Common myeloid progenitor, CD34-positive (primary cell): ENCODE measurements at regions not wholly inside any gene's neighbourhood (a gene's known extent, or its start where the extent isn't known, plus 50 kb on each side); places are given as distances from the start of the nearest gene placed in this dataset.

Source experiments
- CTCF ChIA-PET: fragments of 350-600 bp; sonication (Branson Sonifier 250); formaldehyde crosslinking; loops from one replicate; lab custom pipeline; 2021; ENCODE audit warnings: antibody characterized with exemption; lab: Charles Lee
- POLR2A ChIA-PET: fragments of 350-600 bp; sonication (Branson Sonifier 250); formaldehyde crosslinking; loops from one replicate; lab custom pipeline; 2021; ENCODE audit warnings: antibody characterized with exemption; lab: Charles Lee
- DNase-seq, 3 donors: peaks; one replicate each; pipeline versions ENCODE4 v3.0.0 to v3.0.0-alpha.2; 2013
- H3K27ac ChIP-seq, 2 experiments: 1 replicate in 1 of 2; 2 replicates in 1 of 2; pipeline ENCODE4 v1.7.0; 2013; ENCODE audit warnings: inconsistent platforms in 2 of 2, low read length in 2 of 2, mild to moderate bottlenecking in 2 of 2, low read depth in 1 of 2, moderate library complexity in 1 of 2; ENCODE audit not compliant: severe bottlenecking in 2 of 2, insufficient read depth in 1 of 2, poor library complexity in 1 of 2
- H3K27me3 ChIP-seq, 5 experiments: replicated peaks in 2 of 5; 1 replicate in 3 of 5; 2 replicates in 2 of 5; pipeline versions ENCODE4 v1.6.1 to v1.7.0; 2013; ENCODE audit warnings: low read length in 4 of 5, mild to moderate bottlenecking in 2 of 5, moderate library complexity in 2 of 5, inconsistent platforms in 1 of 5; ENCODE audit not compliant: insufficient read depth in 5 of 5, control insufficient read depth in 4 of 5
- H3K36me3 ChIP-seq, 4 experiments: 1 replicate in 2 of 4; 2 replicates in 2 of 4; pipeline versions ENCODE4 v1.6.1 to v1.7.0; 2013; ENCODE audit warnings: low read length in 3 of 4, control low read depth in 1 of 4, mild to moderate bottlenecking in 1 of 4; ENCODE audit not compliant: control insufficient read depth in 4 of 4, insufficient read depth in 4 of 4
- H3K4me1 ChIP-seq, 4 experiments: 1 replicate in 3 of 4; 2 replicates in 1 of 4; pipeline versions ENCODE4 v1.6.1 to v1.7.1; 2013; ENCODE audit warnings: low read length in 3 of 4, mild to moderate bottlenecking in 3 of 4, control low read depth in 1 of 4, inconsistent platforms in 1 of 4, moderate library complexity in 1 of 4; ENCODE audit not compliant: control insufficient read depth in 4 of 4, insufficient read depth in 4 of 4; ENCODE audit errors: control extremely low read depth in 1 of 4
- H3K4me3 ChIP-seq, 7 experiments: 1 replicate in 4 of 7; 2 replicates in 3 of 7; pipeline versions ENCODE4 v1.5.1 to v1.7.0; 2013; ENCODE audit warnings: mild to moderate bottlenecking in 7 of 7, low read length in 6 of 7, moderate library complexity in 6 of 7, inconsistent platforms in 2 of 7, low read depth in 2 of 7, control low read depth in 1 of 7; ENCODE audit not compliant: insufficient read depth in 4 of 7, control insufficient read depth in 1 of 7; ENCODE audit errors: extremely low read depth in 1 of 7
- H3K9me3 ChIP-seq, 5 experiments: 1 replicate in 4 of 5; 2 replicates in 1 of 5; pipeline versions ENCODE4 v1.6.1 to v1.7.1; 2013; ENCODE audit warnings: low read length in 4 of 5, mild to moderate bottlenecking in 2 of 5, inconsistent platforms in 1 of 5, low read depth in 1 of 5, moderate library complexity in 1 of 5; ENCODE audit not compliant: control insufficient read depth in 4 of 5, insufficient read depth in 2 of 5; ENCODE audit errors: control extremely low read depth in 1 of 5
- WGBS: methylation state at CpG from one replicate; pipeline ENCODE4 v1.1.5; 2013; ENCODE audit not compliant: insufficient coverage; 5-methylcytosine and 5-hydroxymethylcytosine counted together

DNA sequence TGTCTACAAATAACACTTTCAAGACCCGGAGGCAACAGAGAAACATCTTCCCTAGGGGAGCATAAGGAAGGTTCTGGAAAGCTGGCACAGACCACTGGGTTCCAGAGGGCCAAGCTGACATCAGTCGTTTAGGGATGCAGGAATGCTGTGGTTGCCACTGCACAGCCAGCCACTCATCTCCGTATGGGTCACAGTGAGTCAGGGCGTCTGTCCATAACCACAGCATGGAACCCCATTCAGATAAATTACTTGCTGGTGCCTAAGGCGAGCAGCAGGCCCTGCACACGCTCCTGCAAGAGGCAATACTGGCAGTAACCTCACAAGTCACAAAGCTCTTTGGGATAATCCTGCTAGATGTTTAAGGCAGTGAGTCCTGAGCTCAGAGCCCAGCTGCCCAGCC lies 140.9 kb upstream of the UBL3 start:
- ChIA-PET POLR2A (no interaction called here), CTCF (interaction anchor here (1.0 kb wide), 2 partner anchors 11 to 220 kb away, joined by 3 to 4 read pairs; no protein-coding TSS in a partner anchor)
- no peaks in the 10 kb centered on the region for H3K4me1 ChIP-seq
- H3K27me3 ChIP-seq: no peaks in the 10 kb centered on the region
- no peak overlapping the region for H3K27ac ChIP-seq
- no peak for DNase-seq
- WGBS: 100% methylated on average over 4 of the region's 6 CpGs
- no peaks in the 10 kb centered on the region for H3K36me3 ChIP-seq
- no peak overlapping the region for H3K4me3 ChIP-seq
- peaks cover 0 to 9% (median 0%) of the 10 kb centered on the region in 5 experiments for H3K9me3 ChIP-seq

DNA sequence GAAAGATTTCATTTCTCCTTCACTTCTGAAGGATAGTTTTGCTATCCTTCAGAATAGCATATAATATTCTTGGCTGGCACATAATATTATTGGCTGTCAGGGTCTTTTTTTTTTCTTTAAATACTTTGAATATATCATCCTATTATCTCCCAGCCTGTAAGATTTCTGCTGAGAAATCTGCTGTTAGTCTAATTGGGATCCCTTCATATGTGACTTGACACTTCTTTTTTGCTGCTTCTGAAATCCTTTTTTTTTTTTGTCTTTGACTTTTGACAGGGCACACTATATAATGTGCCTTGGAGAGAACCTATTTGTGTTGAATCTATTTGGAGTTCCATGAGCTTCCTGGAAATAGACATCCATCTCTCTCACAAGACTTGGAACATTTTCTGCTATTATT lies 136.9 kb upstream of the UBL3 start:
- H3K27ac ChIP-seq: no peak overlapping the region
- POLR2A ChIA-PET: no interaction called here
- no peaks in the 10 kb centered on the region for H3K4me1 ChIP-seq
- no peak for DNase-seq
- CTCF ChIA-PET: no interaction called here
- H3K4me3 ChIP-seq: no peak overlapping the region
- no peaks in the 10 kb centered on the region for H3K36me3 ChIP-seq
- H3K9me3 ChIP-seq: peaks cover 0 to 10% (median 0%) of the 10 kb centered on the region in 5 experiments
- no peaks in the 10 kb centered on the region for H3K27me3 ChIP-seq

DNA sequence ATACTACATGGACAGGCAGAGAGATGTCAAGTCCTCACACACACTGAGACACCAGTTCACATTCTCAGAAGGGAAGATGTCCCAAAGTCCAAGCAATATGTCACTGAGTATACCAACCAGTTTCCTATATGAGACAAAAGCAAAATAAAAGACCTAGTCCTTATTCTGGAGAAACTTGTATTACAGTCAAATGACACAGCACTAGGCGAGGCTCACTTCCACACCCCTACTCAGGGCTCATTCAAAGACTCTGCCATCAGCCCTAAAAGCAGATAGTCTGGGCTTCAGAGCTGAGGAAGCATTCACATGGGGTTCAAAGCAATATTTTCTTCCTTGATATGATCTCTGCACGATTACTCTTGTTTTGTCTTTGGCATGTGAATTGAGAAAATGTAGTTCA lies 129.9 kb upstream of the UBL3 start:
- no peak for DNase-seq
- Histone ChIP-seq H3K27me3 (no peaks in the 10 kb centered on the region), H3K4me1 (no peaks in the 10 kb centered on the region), H3K27ac (no peak overlapping the region), H3K4me3 (no peak overlapping the region), H3K9me3 (peaks cover 0 to 10% (median 3%) of the 10 kb centered on the region in 5 experiments), H3K36me3 (no peaks in the 10 kb centered on the region)
- CTCF ChIA-PET: interaction anchor here (0.6 to 1.1 kb wide), 2 partner anchors 17 to 132 kb away, joined by 3 read pairs; no protein-coding TSS in a partner anchor
- POLR2A ChIA-PET: no interaction called here
- 95% methylated on average over 2 of the region's 2 CpGs for WGBS

DNA sequence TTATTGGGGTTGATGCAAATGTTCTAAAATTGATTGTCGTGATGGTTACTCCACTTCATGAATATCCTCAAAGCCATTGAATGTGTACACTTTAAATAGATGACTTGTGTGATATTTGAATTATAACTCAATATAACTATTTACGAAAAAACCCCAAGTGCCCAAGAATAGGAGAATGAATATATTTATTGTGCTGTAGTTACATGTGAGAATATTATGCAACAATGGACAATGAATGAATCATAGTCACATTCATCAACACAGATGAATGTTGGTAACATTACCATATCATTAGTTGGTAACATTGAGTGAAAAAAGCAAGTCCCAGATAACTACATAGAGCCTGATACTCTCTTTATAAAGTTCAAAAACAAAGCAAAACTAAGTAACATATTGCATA lies 127.8 kb upstream of the UBL3 start:
- peaks cover 0 to 10% (median 3%) of the 10 kb centered on the region in 5 experiments for H3K9me3 ChIP-seq
- ChIA-PET POLR2A (no interaction called here), CTCF (no interaction called here)
- H3K4me1 ChIP-seq: no peaks in the 10 kb centered on the region
- H3K4me3 ChIP-seq: no peak overlapping the region
- H3K27me3 ChIP-seq: no peaks in the 10 kb centered on the region
- no peak overlapping the region for H3K27ac ChIP-seq
- DNase-seq: no peak
- no CpG with 5 or more reads among the region's 2 CpGs for WGBS
- no peaks in the 10 kb centered on the region for H3K36me3 ChIP-seq

DNA sequence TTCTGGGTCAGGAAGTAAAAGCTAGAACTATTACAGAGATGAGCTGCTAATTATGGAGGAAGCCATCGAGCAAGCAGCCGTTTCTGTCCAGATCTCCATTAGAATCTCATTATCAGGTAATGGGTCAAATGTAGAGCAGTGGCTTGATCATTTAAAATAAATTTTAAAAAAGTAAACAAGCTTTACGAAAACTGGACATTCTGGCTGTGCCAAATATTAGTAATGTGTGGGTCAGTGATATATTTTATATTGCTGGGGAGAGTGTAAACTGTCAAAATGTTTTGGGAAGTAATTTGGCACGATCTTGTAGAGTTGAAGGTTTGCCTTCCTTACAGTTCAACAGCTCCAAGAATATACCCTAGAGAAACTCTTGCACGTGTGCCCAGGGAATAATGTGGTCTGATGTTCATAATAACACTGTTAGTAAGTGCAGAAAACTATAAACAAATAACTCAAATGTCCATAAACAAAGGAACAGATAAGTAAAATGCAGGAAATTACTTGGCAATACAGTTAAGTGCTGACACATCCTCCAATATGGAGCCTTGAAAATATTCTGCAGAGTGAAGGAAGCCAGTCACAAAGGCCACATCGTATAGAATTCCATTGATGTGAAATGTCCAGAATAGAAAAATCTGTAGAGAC lies 127.2 kb upstream of the UBL3 start:
- ChIA-PET POLR2A (no interaction called here), CTCF (no interaction called here)
- WGBS: 95% methylated on average over 4 of the region's 6 CpGs
- Histone ChIP-seq H3K36me3 (no peaks in the 10 kb centered on the region), H3K27ac (no peak overlapping the region), H3K9me3 (peaks cover 0 to 10% (median 3%) of the 10 kb centered on the region in 5 experiments), H3K4me3 (no peak overlapping the region), H3K4me1 (no peaks in the 10 kb centered on the region), H3K27me3 (no peaks in the 10 kb centered on the region)
- no peak for DNase-seq

DNA sequence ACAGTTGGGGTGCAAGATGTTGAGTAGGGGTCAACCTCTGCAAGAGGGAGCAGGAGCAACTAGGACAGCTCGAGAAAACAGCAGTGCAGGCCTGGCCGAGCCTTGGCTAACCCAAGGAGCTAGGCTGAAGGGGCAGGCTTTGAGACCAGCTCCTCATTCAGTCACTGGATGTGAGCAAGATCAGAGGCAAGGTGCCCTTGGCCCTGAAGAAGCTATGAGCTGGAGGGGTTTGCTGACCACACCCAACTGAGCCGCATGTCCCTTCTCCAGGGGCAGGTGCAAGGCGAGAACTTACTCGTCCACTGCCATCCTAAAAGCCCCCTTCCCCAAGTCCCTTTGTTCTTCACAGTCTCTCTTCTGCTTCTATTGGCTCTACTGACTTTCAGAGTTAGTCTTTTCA lies 126.1 kb upstream of the UBL3 start:
- no peaks in the 10 kb centered on the region for H3K36me3 ChIP-seq
- no peak for DNase-seq
- H3K4me1 ChIP-seq: no peaks in the 10 kb centered on the region
- no peak overlapping the region for H3K4me3 ChIP-seq
- ChIA-PET POLR2A (no interaction called here), CTCF (no interaction called here)
- WGBS: 93% methylated on average over 3 of the region's 5 CpGs
- no peaks in the 10 kb centered on the region for H3K27me3 ChIP-seq
- peaks cover 0 to 5% (median 3%) of the 10 kb centered on the region in 5 experiments for H3K9me3 ChIP-seq
- no peak overlapping the region for H3K27ac ChIP-seq

DNA sequence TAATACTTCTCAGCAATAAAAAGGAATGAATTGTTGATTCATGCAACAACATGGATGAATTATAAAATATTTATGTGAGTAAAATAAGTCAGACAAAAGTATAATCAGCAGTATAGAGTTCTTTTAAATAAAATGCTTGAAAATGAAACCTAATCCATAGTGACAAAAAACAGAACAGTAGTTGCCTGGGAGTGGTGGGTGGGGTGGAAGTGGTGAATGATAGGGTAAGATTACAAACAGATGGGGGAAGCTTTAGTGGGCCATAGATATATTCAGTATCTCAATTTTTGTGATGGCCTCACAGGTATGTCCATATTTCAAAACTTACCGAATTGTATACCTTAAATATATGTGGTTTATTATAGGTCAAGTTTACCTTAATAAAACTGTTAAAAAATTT lies 124.9 kb upstream of the UBL3 start:
- no peak for DNase-seq
- H3K9me3 ChIP-seq: no peaks in the 10 kb centered on the region
- H3K27ac ChIP-seq: no peak overlapping the region
- H3K36me3 ChIP-seq: no peaks in the 10 kb centered on the region
- H3K4me3 ChIP-seq: no peak overlapping the region
- ChIA-PET CTCF (no interaction called here), POLR2A (no interaction called here)
- no peaks in the 10 kb centered on the region for H3K4me1 ChIP-seq
- no peaks in the 10 kb centered on the region for H3K27me3 ChIP-seq
- no CpG with 5 or more reads among the region's 1 CpG for WGBS
